NCI-H69 (cell line): ENCODE measurements at regions not wholly inside any gene's neighbourhood (a gene's known extent, or its start where the extent isn't known, plus 50 kb on each side); places are given as distances from the start of the nearest gene placed in this dataset.
"Not testable (repeated sequence)": the region's sequence is repeated elsewhere in the genome, so short reads cannot be mapped to it uniquely, and the experiment has no call there.

ENCODE experiments used
- DNase-seq: peaks from one replicate; lab custom pipeline; 2025; lab: John Stamatoyannopoulos, UW

GRCh38 chrX:92430574-92430973 is 651.4 kb downstream of the PCDH11X start:
- not testable (repeated sequence) for DNase-seq

GRCh38 chrX:92460539-92460938 is 681.4 kb downstream of the PCDH11X start:
- not testable (repeated sequence) for DNase-seq

- DNase-seq = not testable (repeated sequence)
Measured at GRCh38 chrX:92480165-92480564, 701.0 kb downstream of the PCDH11X start.

GRCh38 chrX:92485487-92485886 is 706.3 kb downstream of the PCDH11X start:
- DNase-seq = not testable (repeated sequence)

GRCh38 chrX:92515270-92515669 is 736.1 kb downstream of the PCDH11X start:
- not testable (repeated sequence) for DNase-seq

GRCh38 chrX:92528995-92529394 is 749.8 kb downstream of the PCDH11X start:
- not testable (repeated sequence) for DNase-seq

- not testable (repeated sequence) for DNase-seq
Measured at GRCh38 chrX:92540461-92540860, 761.3 kb downstream of the PCDH11X start.

GRCh38 chrX:92558323-92558722 is 779.1 kb downstream of the PCDH11X start:
- DNase-seq = not testable (repeated sequence)

GRCh38 chrX:92558796-92559195 is 779.6 kb downstream of the PCDH11X start:
- not testable (repeated sequence) for DNase-seq

GRCh38 chrX:92560083-92560482 is 780.9 kb downstream of the PCDH11X start:
- not testable (repeated sequence) for DNase-seq

GRCh38 chrX:92570217-92570616 is 791.0 kb downstream of the PCDH11X start:
- peak; percentile 3 for DNase-seq

- DNase-seq = not testable (repeated sequence)
Measured at GRCh38 chrX:92586643-92587042, 807.5 kb downstream of the PCDH11X start.

- peak; percentile 2 for DNase-seq
Measured at GRCh38 chrX:92589676-92590075, 810.5 kb downstream of the PCDH11X start.

- peak; percentile 37 for DNase-seq
Measured at GRCh38 chrX:92590726-92591298, 811.6 kb downstream of the PCDH11X start.

GRCh38 chrX:92611517-92611916 is 832.3 kb downstream of the PCDH11X start:
- not testable (repeated sequence) for DNase-seq

GRCh38 chrX:92626699-92627098 is 847.5 kb downstream of the PCDH11X start:
- not testable (repeated sequence) for DNase-seq

GRCh38 chrX:92657593-92657992 is 878.4 kb downstream of the PCDH11X start:
- not testable (repeated sequence) for DNase-seq

- DNase-seq = not testable (repeated sequence)
Measured at GRCh38 chrX:92659743-92660142, 880.6 kb downstream of the PCDH11X start.

- not testable (repeated sequence) for DNase-seq
Measured at GRCh38 chrX:92692796-92693195, 913.6 kb downstream of the PCDH11X start.

- not testable (repeated sequence) for DNase-seq
Measured at GRCh38 chrX:92699388-92700092, 920.4 kb downstream of the PCDH11X start.

- not testable (repeated sequence) for DNase-seq
Measured at GRCh38 chrX:92709784-92710183, 930.6 kb downstream of the PCDH11X start.
